Body of pancreas (tissue), 4 donors: ENCODE measurements at regions not wholly inside any gene's neighbourhood (a gene's known extent, or its start where the extent isn't known, plus 50 kb on each side); places are given as distances from the start of the nearest gene placed in this dataset.

Experiments
- CTCF ChIP-seq, 7 experiments: fragments of 450-650 bp in 4 of 7; fragments of 200-600 bp in 3 of 7; sonication (generic) in 3 of 7; IDR thresholded peaks; one replicate each; pipeline ENCODE4 v1.5.1; 2016 to 2019; ENCODE audit warnings: antibody characterized with exemption in 7 of 7
- POLR2A ChIP-seq, 3 donors: fragments of 450-650 bp; IDR thresholded peaks; one replicate each; pipeline ENCODE4 v1.6.1; 2016; ENCODE audit warnings: antibody characterized with exemption in 3 of 3, mild to moderate bottlenecking in 2 of 3

- TF ChIP-seq CTCF (IDR thresholded peaks at IDR 0.05) (no peak), POLR2A (IDR thresholded peaks at IDR 0.05) (no peak)
Observed at GRCh38 chr10:108336836-108337235, 1172.3 kb upstream of the SORCS1 start.
